Natural killer cell treated with Interleukin-12 subunit alpha and Interleukin-12 subunit beta and Interleukin-15 and Interleukin-18, amount 100 ng/mL, for 72 hours (primary cell): ENCODE measurements at regions not wholly inside any gene's neighbourhood (a gene's known extent, or its start where the extent isn't known, plus 50 kb on each side); places are given as distances from the start of the nearest gene placed in this dataset.

ENCODE experiments used
- ATAC-seq, 2 donors: fragments of 150-1000 bp; cut with Tn5 transposase in 1 of 2; sonication (Bioruptor Pico), chemical (Tn5 transposase) in 1 of 2; 2 replicates each; pipeline ENCODE4 v1.10.0; 2021
- DNase-seq: peaks from one replicate; pipeline ENCODE4 v3.0.0; 2022; ENCODE audit warnings: low spot score
- H3K27ac Mint-ChIP-seq, 2 donors: 1 replicate in 1 of 2; 2 replicates in 1 of 2; pipeline ENCODE4 v1.8.0; 2022; ENCODE audit warnings: mixed read lengths in 2 of 2, mild to moderate bottlenecking in 1 of 2, moderate library complexity in 1 of 2
- H3K27me3 Mint-ChIP-seq, 2 donors: 1 replicate in 1 of 2; 2 replicates in 1 of 2; pipeline ENCODE4 v1.8.0; 2022; ENCODE audit warnings: mixed read lengths in 2 of 2
- H3K36me3 Mint-ChIP-seq: one replicate; pipeline ENCODE4 v1.8.0; 2022; ENCODE audit warnings: mixed read lengths
- H3K4me1 Mint-ChIP-seq, 2 donors: 1 replicate in 1 of 2; 2 replicates in 1 of 2; pipeline ENCODE4 v1.8.0; 2022; ENCODE audit warnings: low read depth in 2 of 2, mixed read lengths in 2 of 2, mild to moderate bottlenecking in 1 of 2
- H3K4me3 Mint-ChIP-seq: one replicate; pipeline ENCODE4 v1.8.0; 2022; ENCODE audit warnings: mixed read lengths
- H3K9me3 Mint-ChIP-seq: 2 replicates; pipeline ENCODE4 v1.8.0; 2022; ENCODE audit warnings: mixed read lengths

GRCh38 chr16:65222536-65222935 lies 100.7 kb upstream of the CDH11 start:
- Mint-ChIP-seq H3K4me3 (no peak overlapping the region), H3K9me3 (peaks cover 13% of the 10 kb centered on the region), H3K27me3 (no peaks in the 10 kb centered on the region), H3K27ac (no peak overlapping the region), H3K36me3 (no peaks in the 10 kb centered on the region), H3K4me1 (no peaks in the 10 kb centered on the region)
- ATAC-seq (no peak), DNase-seq (no peak)

DNA sequence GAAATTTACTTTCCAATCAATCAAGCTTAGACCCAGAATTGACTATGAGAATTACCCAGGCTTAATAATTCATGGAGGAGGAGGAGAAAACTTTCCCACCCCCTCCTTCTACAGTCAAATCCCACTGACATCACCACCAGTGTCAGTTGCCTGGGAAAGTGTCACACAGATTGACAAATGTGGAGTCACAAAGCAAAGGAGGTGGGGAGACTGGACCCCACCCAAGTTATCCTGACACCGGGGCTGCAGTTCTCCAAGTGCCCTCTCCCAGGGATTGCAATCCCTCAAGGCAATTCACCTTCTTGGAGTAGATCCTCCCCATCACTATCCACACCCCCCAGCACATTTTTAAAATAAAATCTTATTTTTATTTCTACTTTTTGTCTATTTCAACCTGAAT lies 100.2 kb upstream of the CDH11 start:
- no peaks in the 10 kb centered on the region for H3K36me3 Mint-ChIP-seq
- peaks cover 13% of the 10 kb centered on the region for H3K9me3 Mint-ChIP-seq
- no peaks in the 10 kb centered on the region for H3K27me3 Mint-ChIP-seq
- DNase-seq (no peak), ATAC-seq (no peak)
- no peaks in the 10 kb centered on the region for H3K4me1 Mint-ChIP-seq
- no peak overlapping the region for H3K27ac Mint-ChIP-seq
- H3K4me3 Mint-ChIP-seq: no peak overlapping the region

- H3K36me3 Mint-ChIP-seq: no peaks in the 10 kb centered on the region
- no peak overlapping the region for H3K27ac Mint-ChIP-seq
- no peaks in the 10 kb centered on the region for H3K4me1 Mint-ChIP-seq
- no peak overlapping the region for H3K4me3 Mint-ChIP-seq
- ATAC-seq: no peak
- H3K27me3 Mint-ChIP-seq: no peaks in the 10 kb centered on the region
- peaks cover 14% of the 10 kb centered on the region for H3K9me3 Mint-ChIP-seq
- DNase-seq: no peak
Measured at GRCh38 chr16:65219786-65220185, 97.9 kb upstream of the CDH11 start.

DNA sequence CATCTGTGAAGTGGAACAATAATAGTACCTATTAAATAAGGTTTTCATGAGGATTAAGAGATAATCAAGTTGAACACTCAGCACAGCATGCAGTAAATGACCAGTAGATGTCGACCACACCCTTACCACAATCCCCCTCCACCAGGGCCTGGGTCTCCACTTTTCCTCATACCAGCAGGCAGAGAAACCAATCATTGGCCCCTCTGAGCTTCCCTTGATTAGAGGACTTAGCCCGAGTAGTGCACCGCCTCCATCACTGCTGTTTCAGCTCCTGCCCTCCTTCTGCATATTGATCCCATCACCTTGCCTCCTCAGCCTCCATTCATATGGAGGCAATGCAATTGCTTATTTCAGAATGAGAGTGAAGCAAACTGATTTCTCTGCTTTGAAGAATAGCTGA lies 96.5 kb upstream of the CDH11 start:
- ATAC-seq (no peak), DNase-seq (no peak)
- Mint-ChIP-seq H3K4me3 (no peak overlapping the region), H3K27ac (no peak overlapping the region), H3K36me3 (no peaks in the 10 kb centered on the region), H3K4me1 (no peaks in the 10 kb centered on the region), H3K27me3 (no peaks in the 10 kb centered on the region), H3K9me3 (peaks cover 12% of the 10 kb centered on the region)

DNA sequence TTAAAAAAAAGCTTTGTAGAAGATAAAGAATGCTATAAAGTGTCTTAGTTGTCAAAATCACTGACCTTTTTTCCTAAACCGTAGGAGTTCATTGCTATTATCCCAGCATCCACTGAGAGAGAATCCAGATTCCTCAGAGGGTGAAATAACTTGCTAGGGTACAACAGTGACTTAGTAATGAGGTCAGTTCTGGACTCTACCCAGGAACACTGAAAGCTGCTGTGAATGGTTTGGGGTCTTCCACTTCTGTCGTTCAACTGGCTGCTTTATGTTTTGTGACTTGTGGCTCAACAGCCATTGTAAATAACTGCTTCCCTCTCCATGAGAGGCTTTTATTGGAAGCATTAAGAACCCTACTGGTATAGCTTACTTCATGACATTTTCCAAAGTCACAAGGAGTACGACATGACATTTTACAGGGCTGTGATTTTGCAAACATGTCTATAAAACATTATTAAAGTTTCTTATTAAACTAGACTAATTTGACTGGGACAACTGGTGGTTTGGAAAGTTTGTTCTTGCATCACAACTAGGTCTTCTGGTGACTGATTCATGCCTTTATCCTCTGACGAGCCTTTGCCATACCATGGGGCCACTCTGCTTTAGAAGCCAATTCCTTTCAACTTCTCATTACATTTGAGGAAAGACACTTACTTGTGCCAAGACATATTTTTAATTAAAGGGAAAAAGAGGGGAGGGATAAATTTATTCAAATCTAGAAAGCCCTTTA lies 92.2 kb upstream of the CDH11 start:
- ATAC-seq (no peak), DNase-seq (no peak)
- Mint-ChIP-seq H3K27me3 (no peaks in the 10 kb centered on the region), H3K9me3 (peaks cover 10% of the 10 kb centered on the region), H3K36me3 (no peaks in the 10 kb centered on the region), H3K27ac (no peak overlapping the region), H3K4me1 (no peaks in the 10 kb centered on the region), H3K4me3 (no peak overlapping the region)

DNA sequence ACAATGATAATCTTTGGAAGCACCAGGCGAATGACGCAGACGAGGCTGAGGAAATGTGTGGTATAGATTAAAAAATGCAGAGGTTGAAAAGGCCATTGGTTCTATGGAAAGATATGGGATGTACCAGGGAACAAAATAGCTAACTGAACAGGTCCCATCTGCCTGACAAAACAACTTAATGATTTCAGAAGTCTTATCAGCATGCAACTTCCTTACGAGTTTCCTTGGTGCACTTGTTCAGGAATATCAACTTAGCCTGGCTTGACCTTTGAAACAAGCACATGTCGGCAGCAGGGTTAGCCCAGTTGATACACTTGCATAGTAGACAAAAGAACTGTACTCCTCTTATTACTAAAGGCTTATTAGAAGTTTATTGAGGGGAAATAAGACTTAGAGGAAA lies 90.9 kb upstream of the CDH11 start:
- Mint-ChIP-seq H3K27me3 (no peaks in the 10 kb centered on the region), H3K36me3 (no peaks in the 10 kb centered on the region), H3K4me1 (no peaks in the 10 kb centered on the region), H3K9me3 (peaks cover 11% of the 10 kb centered on the region), H3K4me3 (no peak overlapping the region), H3K27ac (no peak overlapping the region)
- no peak for ATAC-seq
- no peak for DNase-seq

DNA sequence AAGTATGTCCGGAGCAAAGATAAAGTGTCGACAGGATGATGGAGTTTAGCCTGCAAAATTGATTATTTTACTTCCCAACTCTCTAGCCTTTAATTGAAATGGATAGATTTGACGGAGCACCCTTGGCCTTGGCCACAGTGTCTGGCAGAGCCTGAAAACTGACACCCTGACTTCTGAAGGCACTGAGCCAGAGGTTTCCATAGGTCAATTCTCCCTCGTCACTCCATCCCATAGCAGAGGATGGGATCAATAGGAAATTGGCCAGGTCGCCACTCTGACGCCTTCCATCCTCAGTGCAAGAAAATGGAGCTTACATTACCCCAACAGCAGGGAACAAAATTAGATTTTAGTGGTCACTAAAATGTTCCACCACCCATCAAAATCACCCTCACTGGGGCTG lies 90.4 kb upstream of the CDH11 start:
- ATAC-seq (no peak), DNase-seq (no peak)
- no peak overlapping the region for H3K4me3 Mint-ChIP-seq
- no peaks in the 10 kb centered on the region for H3K4me1 Mint-ChIP-seq
- no peak overlapping the region for H3K27ac Mint-ChIP-seq
- H3K36me3 Mint-ChIP-seq: no peaks in the 10 kb centered on the region
- no peaks in the 10 kb centered on the region for H3K27me3 Mint-ChIP-seq
- peaks cover 13% of the 10 kb centered on the region for H3K9me3 Mint-ChIP-seq

GRCh38 chr16:65202461-65202860 lies 80.6 kb upstream of the CDH11 start:
- DNase-seq (no peak), ATAC-seq (no peak)
- no peaks in the 10 kb centered on the region for H3K4me1 Mint-ChIP-seq
- no peaks in the 10 kb centered on the region for H3K36me3 Mint-ChIP-seq
- H3K27ac Mint-ChIP-seq: no peak overlapping the region
- H3K27me3 Mint-ChIP-seq: no peaks in the 10 kb centered on the region
- H3K4me3 Mint-ChIP-seq: no peak overlapping the region
- peaks cover 15% of the 10 kb centered on the region for H3K9me3 Mint-ChIP-seq

DNA sequence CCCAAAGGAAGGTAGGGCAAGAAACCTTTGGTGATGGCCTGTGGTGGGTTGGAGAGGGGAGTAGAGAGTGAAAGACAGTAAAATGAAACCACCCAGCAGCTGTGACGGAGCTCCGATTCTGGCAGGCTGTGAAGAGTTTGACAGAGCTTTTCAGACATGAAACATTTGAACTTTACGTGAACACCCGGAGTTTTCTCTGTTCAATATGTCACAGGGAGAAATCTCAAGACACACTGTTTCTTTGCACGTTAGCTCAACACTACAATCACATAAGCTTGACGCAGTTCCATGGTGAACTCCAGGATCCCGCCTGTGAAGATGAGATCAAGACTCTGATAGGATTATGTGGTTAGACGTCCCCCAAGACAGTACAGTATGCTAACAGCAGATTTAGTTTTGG lies 79.6 kb upstream of the CDH11 start:
- Mint-ChIP-seq H3K27me3 (no peaks in the 10 kb centered on the region), H3K4me3 (no peak overlapping the region), H3K36me3 (no peaks in the 10 kb centered on the region), H3K4me1 (no peaks in the 10 kb centered on the region), H3K27ac (no peak overlapping the region), H3K9me3 (peaks cover 13% of the 10 kb centered on the region)
- ATAC-seq: no peak
- no peak for DNase-seq

- H3K4me1 Mint-ChIP-seq: no peaks in the 10 kb centered on the region
Measured at GRCh38 chr16:65200857-65201256, 79.0 kb upstream of the CDH11 start.

DNA sequence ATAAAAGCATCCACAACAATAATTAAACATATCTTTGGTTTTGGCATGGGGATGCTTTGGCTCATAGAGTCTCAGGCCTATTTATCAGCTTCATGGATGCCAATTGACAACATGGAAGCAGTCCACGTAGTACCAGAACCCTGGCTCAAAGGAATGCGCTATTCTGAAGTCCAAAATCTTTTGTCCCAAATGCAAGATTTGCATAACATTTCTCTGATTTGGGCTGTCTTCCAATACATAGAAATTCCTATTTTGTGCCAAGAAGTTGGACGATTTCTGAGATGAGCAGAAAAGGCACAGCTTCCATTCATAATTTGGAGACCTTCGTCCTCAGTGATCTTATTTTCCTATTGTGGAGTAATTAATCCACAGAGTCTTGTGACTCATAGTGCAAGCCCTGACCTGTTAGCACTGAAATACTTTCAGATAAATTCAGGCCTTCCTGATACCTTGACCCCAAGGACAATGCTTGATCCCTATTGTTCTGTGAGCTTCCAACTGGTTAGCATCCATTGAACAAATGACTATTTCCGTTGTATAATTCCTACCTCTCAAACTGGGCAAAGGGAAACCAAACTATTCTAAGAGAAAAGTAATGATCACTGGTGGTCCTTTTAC lies 78.4 kb upstream of the CDH11 start:
- Mint-ChIP-seq H3K4me1 (no peaks in the 10 kb centered on the region), H3K4me3 (no peak overlapping the region), H3K9me3 (peaks cover 12% of the 10 kb centered on the region), H3K27ac (no peak overlapping the region), H3K36me3 (no peaks in the 10 kb centered on the region), H3K27me3 (no peaks in the 10 kb centered on the region)
- ATAC-seq (no peak), DNase-seq (no peak)

More at GRCh38 chr16:65200857-65201256, 79.0 kb upstream of the CDH11 start:
- Mint-ChIP-seq H3K27me3 (no peaks in the 10 kb centered on the region), H3K27ac (no peak overlapping the region), H3K36me3 (no peaks in the 10 kb centered on the region), H3K4me3 (no peak overlapping the region), H3K9me3 (peaks cover 12% of the 10 kb centered on the region)
- ATAC-seq (no peak), DNase-seq (no peak)

DNA sequence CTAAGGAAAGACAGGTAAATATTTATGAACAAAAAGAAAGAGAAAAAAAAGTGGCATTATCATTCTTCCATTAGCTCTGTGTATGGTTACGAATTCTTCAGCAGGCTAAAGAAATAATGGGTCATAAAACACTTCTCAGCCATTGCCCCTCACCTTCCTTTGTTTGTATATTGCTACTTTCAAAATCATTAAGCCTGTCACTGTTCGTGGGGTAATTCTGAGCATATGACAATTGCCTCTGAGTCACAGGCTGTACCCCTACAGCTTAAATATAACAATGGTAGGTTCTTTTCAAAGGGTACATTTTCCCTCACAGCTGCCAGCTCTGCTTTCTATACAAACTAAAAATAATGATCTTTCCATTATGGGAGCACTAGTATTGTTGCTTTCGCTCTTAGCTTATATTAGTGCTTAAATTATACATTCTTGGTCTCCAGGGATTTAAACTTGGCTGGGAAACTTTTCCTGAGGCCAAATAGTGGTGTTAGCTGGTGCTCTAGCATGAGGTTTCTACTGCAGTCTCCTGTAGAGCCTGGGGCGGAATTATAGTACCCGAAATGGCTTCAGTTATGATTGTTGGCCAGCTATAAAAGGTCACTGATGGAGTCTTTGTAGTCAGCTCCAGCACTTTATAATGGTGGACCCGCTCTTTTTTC lies 74.7 kb upstream of the CDH11 start:
- ATAC-seq: no peak
- Mint-ChIP-seq H3K27ac (no peak overlapping the region), H3K4me3 (no peak overlapping the region), H3K9me3 (peaks cover 8% of the 10 kb centered on the region), H3K36me3 (no peaks in the 10 kb centered on the region), H3K27me3 (no peaks in the 10 kb centered on the region), H3K4me1 (no peaks in the 10 kb centered on the region)
- no peak for DNase-seq

GRCh38 chr16:65195998-65196397 lies 74.1 kb upstream of the CDH11 start:
- H3K36me3 Mint-ChIP-seq: no peaks in the 10 kb centered on the region
- H3K9me3 Mint-ChIP-seq: peaks cover 8% of the 10 kb centered on the region
- no peak overlapping the region for H3K4me3 Mint-ChIP-seq
- H3K4me1 Mint-ChIP-seq: no peaks in the 10 kb centered on the region
- no peak for ATAC-seq
- no peak for DNase-seq
- H3K27me3 Mint-ChIP-seq: no peaks in the 10 kb centered on the region
- H3K27ac Mint-ChIP-seq: no peak overlapping the region

- Mint-ChIP-seq H3K4me3 (no peak overlapping the region), H3K27ac (no peak overlapping the region), H3K36me3 (peaks cover 4% of the 10 kb centered on the region), H3K4me1 (no peaks in the 10 kb centered on the region), H3K27me3 (no peaks in the 10 kb centered on the region), H3K9me3 (peaks cover 18% of the 10 kb centered on the region)
- no peak for ATAC-seq
- DNase-seq: no peak
Measured at GRCh38 chr16:65185241-65185778, 63.4 kb upstream of the CDH11 start.
